Activated CD4-positive, alpha-beta T cell treated with anti-CD3 and anti-CD28 coated beads for 4 hours (primary cell): ENCODE measurements at regions not wholly inside any gene's neighbourhood (a gene's known extent, or its start where the extent isn't known, plus 50 kb on each side); places are given as distances from the start of the nearest gene placed in this dataset.
"Not testable (repeated sequence)": the region's sequence is repeated elsewhere in the genome, so short reads cannot be mapped to it uniquely, and the experiment has no call there.

Experiments
- DNase-seq, 2 donors: peaks; one replicate each; pipeline ENCODE4 v3.0.0-alpha.2; 2020

GRCh38 chr13:87736849-87737385 lies 65.7 kb downstream of the SLITRK5 start:
- no peak for DNase-seq

DNA sequence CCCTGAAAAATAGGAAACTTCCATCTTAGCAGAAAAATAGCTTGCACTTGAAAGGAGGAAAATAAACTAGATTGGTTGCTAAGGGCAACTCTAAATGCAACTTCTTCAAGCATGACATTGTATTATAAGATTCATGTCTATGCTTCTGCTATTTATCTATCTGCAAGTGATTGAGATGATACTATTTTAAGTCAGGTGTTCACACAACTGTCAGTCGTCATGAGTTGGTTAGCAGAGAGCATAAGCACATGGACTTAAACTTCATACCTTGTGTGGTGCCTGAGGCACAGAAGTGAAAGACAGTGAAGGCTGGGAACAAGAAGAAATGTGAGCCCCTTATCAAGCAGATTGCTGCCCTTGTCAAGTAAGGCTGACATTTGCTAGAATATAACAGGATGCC lies 82.9 kb downstream of the SLITRK5 start:
- DNase-seq: no peak

DNA sequence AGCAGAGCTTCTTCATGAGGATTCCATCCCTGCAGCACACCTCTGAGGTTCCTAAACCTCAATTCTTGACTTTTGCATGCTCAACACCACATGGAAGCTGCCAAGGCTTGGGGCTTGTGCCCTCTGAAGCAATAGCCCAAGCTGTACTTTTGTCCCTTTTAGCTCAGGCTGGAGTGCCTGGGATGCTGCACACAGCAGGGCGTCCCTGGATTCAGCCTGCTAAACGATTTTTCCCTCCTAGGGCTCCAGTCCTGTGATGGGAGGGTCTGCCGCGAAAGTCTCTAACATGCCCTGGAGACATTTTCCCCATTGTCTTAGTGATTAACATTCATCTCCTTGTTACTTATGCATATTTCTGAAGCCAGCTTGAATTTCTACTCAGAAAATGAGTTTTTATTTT lies 98.3 kb downstream of the SLITRK5 start:
- DNase-seq: no peak

GRCh38 chr13:87777387-87777786 lies 106.2 kb downstream of the SLITRK5 start:
- no peak for DNase-seq

DNA sequence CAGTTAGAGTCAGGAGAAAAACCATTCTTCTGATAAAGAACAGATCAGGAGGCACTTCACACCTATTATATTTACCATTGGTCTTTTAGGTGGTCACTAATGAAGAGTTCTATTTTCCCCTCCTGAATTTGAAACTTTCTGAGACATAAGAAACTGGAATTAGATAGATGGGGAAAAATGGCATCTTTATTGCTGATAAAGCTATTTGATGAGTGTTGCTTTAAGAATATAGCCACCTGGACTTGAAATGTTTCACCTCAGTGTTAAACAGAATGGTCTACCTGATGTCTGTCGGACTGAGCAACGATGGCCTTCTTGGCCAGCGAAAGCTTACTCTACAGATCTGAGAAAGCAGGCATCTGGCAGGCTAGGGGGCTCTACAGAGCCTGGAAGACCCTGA lies 107.0 kb downstream of the SLITRK5 start:
- DNase-seq: no peak

DNA sequence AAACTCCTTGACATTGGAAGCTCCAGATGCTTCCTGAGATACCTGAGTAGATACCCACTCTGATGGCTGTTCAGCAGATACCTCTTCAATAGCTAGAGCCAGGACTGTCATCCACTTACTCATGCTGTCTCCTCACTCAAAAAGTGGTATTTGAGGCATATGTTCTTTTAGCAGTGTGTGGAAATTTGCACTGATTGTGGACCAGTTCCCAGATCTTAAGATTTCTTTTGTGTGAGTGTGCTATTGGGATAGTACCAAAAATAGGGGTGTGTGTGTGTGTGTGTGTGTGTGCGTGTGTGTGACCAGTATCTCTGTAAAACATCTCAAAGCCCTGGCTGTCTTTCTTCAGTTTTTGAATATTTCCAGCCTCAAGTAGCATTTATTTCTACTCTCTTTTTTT lies 108.3 kb downstream of the SLITRK5 start:
- DNase-seq: no peak

DNA sequence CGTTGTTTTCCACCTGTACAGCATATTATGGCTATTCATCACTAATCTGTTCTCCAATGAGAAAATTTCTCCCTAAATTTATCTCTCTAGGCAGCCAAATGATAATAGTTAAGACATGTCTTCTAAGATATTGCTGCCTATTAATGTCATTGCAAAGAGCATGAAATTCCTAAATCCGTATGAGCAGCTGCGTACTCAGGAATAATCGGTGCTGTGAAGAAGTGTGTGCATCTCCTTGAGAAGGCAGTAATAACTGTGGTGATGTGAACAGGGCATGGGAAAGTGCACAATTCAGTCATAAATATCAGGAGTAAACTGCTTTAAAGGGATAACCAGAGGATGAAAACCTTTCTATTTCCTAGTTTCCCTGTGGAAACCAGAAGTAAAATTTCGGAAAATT lies 112.2 kb downstream of the SLITRK5 start:
- DNase-seq: no peak

DNA sequence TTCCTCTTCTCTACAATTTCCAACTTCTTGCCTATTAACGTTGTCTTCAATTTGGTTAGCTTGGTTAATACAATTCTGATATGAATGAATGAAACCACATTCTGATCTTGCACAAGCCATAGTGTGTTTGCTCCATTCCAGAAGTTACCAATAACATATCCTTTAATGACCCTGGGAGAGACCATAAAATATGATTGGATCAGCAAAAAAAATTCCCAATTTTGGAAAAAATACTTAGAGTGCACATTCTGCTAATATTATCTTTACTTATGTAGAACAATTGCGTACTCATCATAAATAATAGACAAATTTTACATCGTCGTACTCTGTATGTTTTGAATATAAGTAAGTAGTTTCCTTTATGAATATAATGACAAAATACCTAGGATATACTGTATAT lies 117.2 kb downstream of the SLITRK5 start:
- DNase-seq: no peak

DNA sequence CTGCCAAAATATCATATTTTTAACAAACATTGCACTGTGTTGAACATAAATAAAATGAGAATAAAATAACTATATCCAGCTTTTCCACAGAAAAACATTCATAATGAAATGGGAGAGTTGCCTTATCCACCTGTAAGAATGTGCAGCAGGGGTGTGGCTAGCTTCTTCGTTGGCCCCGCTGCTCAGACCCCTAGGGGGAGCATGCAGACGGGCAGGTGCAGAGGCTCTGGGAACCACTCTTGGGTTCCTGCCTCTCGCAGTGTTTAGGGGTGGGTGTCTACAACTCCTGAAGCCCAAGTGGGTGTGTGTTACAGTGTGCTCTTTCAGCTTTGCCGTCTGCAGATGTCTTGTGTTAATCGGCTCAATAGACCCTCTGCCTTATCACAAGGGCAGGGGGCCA lies 121.7 kb downstream of the SLITRK5 start:
- DNase-seq: no peak

- no peak for DNase-seq
Measured at GRCh38 chr13:87798536-87798935, 127.4 kb downstream of the SLITRK5 start.

- no peak for DNase-seq
Measured at GRCh38 chr13:87810391-87810801, 139.2 kb downstream of the SLITRK5 start.

- no peak for DNase-seq
Measured at GRCh38 chr13:87810920-87811344, 139.8 kb downstream of the SLITRK5 start.

DNA sequence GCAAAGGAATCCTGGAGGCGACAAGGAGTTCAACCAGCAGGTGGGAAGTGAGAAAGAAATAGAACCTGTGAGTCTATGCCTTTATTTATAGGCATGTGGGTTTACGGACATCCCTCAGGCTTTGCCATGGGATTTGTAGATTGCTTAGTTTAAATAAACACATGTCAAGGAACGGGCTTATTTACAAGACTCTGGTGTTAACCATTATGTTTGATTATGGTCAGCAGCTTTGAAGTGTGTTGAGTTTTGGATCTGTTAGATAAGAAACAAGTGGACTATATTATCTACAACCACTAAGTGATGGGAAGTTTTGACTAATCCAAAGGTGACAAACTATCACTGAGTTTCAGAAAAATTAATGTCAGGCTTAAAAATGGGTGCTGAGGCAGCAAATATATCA lies 143.2 kb downstream of the SLITRK5 start:
- no peak for DNase-seq

DNA sequence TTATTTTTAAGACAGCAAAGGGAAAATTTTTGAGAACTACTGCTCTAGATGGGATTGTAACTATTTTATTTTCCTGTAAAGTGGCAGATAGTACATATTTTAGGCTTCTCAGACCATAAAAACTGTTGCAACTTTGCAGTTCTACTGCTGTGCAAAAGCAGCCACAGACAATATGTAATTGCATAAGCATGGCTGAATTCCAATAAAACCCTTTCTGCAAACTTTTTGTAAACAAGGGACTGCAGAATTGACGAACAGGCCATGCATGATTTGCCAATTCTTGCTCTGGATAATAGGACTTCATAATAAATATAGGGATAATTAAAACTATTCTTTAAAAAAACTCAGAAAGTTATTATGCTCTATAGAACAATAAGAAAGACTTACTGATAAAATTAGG lies 149.1 kb downstream of the SLITRK5 start:
- DNase-seq: no peak

DNA sequence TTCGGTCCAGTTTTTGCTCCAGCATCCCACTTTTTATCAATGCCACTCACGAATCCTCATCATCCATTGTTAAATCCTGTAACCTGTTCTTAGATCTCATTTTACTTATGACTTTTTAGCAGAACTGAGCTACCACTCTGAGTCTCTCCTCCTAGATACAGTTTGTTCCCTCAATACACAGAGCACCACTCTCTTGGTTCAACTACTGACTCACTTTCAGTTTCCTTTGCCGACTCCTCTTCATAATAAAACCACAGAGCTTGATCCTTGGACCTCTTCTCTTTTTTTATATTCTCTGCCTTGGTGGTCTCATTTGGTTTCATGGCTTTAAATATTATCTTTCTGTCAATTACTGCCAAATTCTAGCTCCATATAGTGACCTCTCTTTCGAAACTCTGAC lies 150.3 kb downstream of the SLITRK5 start:
- DNase-seq: no peak

- DNase-seq: not testable (repeated sequence)
Measured at GRCh38 chr13:87826301-87826700, 155.1 kb downstream of the SLITRK5 start.

GRCh38 chr13:87827479-87827878 lies 156.3 kb downstream of the SLITRK5 start:
- DNase-seq: no peak

- no peak for DNase-seq
Measured at GRCh38 chr13:87837522-87837921, 166.4 kb downstream of the SLITRK5 start.

- no peak for DNase-seq
Measured at GRCh38 chr13:87837946-87838345, 166.8 kb downstream of the SLITRK5 start.

DNA sequence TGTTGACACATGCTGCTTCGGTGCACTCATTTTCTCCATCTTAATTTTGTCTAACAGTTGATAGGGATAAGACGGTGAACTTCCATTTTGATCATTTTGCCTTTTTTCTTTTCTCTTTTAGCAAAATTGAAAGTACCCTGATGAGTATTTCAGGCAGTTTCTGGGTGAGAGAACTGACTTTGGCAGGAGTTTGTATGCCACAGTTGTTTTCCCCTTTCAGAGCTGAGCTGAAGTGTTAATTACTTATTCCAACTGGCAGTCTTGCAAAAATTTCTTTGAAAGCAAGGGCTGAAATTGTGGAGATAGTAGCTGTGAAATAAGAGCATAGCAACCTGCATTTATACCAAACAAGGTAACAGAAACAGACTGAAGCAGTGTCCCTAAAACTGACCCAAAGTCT lies 180.2 kb downstream of the SLITRK5 start:
- DNase-seq: no peak

DNA sequence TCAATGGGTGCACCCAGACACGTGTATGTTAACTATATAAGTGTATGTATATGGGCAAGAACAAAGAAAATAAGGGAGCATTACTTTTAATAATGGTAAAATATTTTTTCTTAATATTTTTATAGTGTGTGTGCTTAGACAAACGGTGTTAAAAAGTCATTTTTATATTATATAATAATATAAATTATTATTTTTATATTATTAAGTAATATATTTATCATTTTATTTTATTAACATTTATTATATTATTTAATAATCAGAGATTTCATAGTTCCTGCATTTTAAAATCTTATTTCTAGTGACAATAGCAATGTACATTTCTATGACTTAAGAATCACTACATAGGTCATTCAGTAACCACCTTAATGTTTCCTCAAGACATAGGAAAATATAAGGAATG lies 184.4 kb downstream of the SLITRK5 start:
- DNase-seq: no peak

DNA sequence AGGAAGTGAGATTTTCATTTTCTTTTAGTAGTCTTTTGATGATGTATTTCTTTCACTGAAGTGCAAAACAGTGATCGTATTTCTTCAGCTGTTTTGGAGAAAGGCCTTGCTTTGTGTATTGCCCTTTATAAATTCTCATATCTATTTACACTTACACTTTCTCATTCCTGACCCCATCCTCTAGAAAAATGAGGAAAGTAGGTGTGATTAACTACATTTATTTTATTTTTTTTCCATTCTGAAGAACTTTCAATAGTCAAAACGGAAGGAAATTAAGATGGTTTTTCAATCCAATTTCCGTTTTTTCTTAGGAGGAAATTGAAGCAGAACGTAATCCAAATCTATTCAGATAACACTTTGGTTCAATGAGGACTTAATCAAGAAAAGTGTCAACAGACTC lies 188.1 kb downstream of the SLITRK5 start:
- DNase-seq: no peak

GRCh38 chr13:87867426-87867825 lies 196.3 kb downstream of the SLITRK5 start:
- DNase-seq: no peak

DNA sequence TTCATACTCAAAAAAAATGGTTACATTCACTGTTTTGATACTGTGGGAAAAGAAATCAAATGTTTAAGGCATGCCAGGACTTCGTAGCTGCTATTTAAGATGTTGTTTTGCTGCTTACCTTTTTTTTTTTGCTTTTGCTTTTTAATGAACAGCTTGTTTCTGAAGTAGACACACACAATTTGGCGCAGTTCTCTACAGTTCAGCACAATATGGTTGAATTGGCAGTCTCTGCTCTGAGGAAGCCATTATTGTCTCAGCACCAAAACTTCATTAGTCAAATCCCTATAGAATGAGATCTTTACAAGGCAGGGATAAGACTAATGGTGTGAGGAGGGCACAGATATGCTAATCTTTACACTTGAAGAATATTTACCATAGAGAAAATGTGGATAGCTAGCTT lies 197.6 kb downstream of the SLITRK5 start:
- DNase-seq: no peak

DNA sequence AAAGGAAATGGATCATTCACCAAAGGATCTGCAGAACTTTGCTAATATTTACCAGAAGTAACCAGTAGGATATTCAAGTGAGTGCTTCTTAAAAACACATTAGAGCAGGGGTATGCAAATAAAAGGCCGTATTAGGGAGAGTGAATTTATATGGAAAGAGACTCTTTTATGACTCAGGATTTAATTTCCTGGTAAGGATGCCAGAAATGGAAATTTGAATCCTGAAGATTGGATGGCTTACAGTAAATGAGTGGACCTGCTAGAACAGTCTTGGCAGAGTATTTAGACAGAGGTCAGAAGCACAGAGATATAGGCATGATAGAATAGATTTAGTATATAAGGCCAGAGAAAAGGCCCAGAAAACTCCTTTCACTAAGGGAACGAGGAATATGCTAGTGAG lies 201.6 kb downstream of the SLITRK5 start:
- no peak for DNase-seq

DNA sequence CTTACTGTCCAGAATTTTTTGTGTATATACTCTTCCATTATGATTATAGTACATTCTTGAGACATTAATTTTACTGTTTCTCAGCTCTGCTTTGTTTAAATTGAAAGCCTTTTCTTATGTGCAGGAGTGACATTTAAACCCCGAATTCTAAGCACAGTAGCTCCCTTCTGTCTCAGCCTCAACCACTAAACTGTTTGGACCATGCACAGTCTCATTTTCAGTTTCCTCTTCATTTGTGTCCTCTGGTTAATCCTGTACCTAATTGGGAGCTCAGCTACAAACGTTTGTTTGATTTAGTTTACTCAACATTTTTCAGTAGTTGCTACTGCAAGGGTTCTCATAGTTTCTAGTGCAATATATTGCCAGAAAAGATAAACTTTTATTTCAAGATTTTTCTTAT lies 206.3 kb downstream of the SLITRK5 start:
- no peak for DNase-seq
